ENCODE measurements at regions not wholly inside any gene's neighbourhood (a gene's known extent, or its start where the extent isn't known, plus 50 kb on each side); places are given as distances from the start of the nearest gene placed in this dataset.
A peak's percentile ranks its signal among the peaks of the same experiment; 100 is the strongest.

GRCh38 chr16:66150698-66151482 lies 215.6 kb upstream of the CDH5 start:
- no peak for DNase-seq (ENCODE audit: low spot score)
- FAIRE-seq, result no peak

GRCh38 chr16:66147291-66147690 lies 219.2 kb upstream of the CDH5 start:
- no peak for DNase-seq (ENCODE audit: low spot score)

GRCh38 chr16:66146798-66147197 lies 219.7 kb upstream of the CDH5 start:
- no peak for DNase-seq (ENCODE audit: low spot score)
- no peak for FAIRE-seq

More at GRCh38 chr16:66147291-66147690, 219.2 kb upstream of the CDH5 start:
- FAIRE-seq, result no peak

GRCh38 chr16:66144641-66145040 lies 221.8 kb upstream of the CDH5 start:
- DNase-seq (ENCODE audit: low spot score) (no peak), FAIRE-seq (no peak)

GRCh38 chr16:66143415-66143814 lies 223.1 kb upstream of the CDH5 start:
- FAIRE-seq (no peak), DNase-seq (ENCODE audit: low spot score) (no peak)

GRCh38 chr16:66141885-66142284 lies 224.6 kb upstream of the CDH5 start:
- DNase-seq (ENCODE audit: low spot score) (no peak), FAIRE-seq (no peak)

GRCh38 chr16:66137853-66138252 lies 228.6 kb upstream of the CDH5 start:
- DNase-seq (ENCODE audit: low spot score) (no peak), FAIRE-seq (no peak)

GRCh38 chr16:66136841-66137240 lies 229.7 kb upstream of the CDH5 start:
- FAIRE-seq, result no peak
- no peak for DNase-seq (ENCODE audit: low spot score)

- FAIRE-seq, result no peak
- no peak for DNase-seq (ENCODE audit: low spot score)
Observed at GRCh38 chr16:66135838-66136237, 230.7 kb upstream of the CDH5 start.

- FAIRE-seq (no peak), DNase-seq (ENCODE audit: low spot score) (no peak)
Observed at GRCh38 chr16:66135421-66135831, 231.1 kb upstream of the CDH5 start.

GRCh38 chr16:66134875-66135274 lies 231.6 kb upstream of the CDH5 start:
- DNase-seq (ENCODE audit: low spot score), result no peak
- no peak for FAIRE-seq

- FAIRE-seq (no peak), DNase-seq (ENCODE audit: low spot score) (no peak)
Observed at GRCh38 chr16:66133643-66134338, 232.7 kb upstream of the CDH5 start.

GRCh38 chr16:66131895-66132294 lies 234.6 kb upstream of the CDH5 start:
- FAIRE-seq (no peak), DNase-seq (ENCODE audit: low spot score) (no peak)

GRCh38 chr16:66131156-66131807 lies 235.2 kb upstream of the CDH5 start:
- FAIRE-seq (no peak), DNase-seq (ENCODE audit: low spot score) (peak; percentile 59)

GRCh38 chr16:66130296-66130905 lies 236.1 kb upstream of the CDH5 start:
- DNase-seq (ENCODE audit: low spot score), result peak; percentile 52
- FAIRE-seq, result no peak

- DNase-seq (ENCODE audit: low spot score), result no peak
- FAIRE-seq, result no peak
Observed at GRCh38 chr16:66129196-66129595, 237.3 kb upstream of the CDH5 start.

- FAIRE-seq, result no peak
- no peak for DNase-seq (ENCODE audit: low spot score)
Observed at GRCh38 chr16:66128371-66128770, 238.1 kb upstream of the CDH5 start.

- DNase-seq (ENCODE audit: low spot score) (no peak), FAIRE-seq (peak; percentile 42)
Observed at GRCh38 chr16:66127459-66128370, 238.8 kb upstream of the CDH5 start.

- FAIRE-seq (no peak), DNase-seq (ENCODE audit: low spot score) (no peak)
Observed at GRCh38 chr16:66121466-66121865, 245.0 kb upstream of the CDH5 start.

GRCh38 chr16:66120656-66121055 lies 245.8 kb upstream of the CDH5 start:
- FAIRE-seq (no peak), DNase-seq (ENCODE audit: low spot score) (no peak)

All from urothelium cell line (cell line).